Left lung (tissue), 4 donors: ENCODE measurements at regions not wholly inside any gene's neighbourhood (a gene's known extent, or its start where the extent isn't known, plus 50 kb on each side); places are given as distances from the start of the nearest gene placed in this dataset.

ENCODE experiments used
- ATAC-seq: fragments of 200-7000 bp; cut with Tn5 transposase; one replicate; pipeline ENCODE4 v1.9.1; 2020; ENCODE audit warnings: moderate library complexity
- DNase-seq, 4 donors: peaks; one replicate each; pipeline ENCODE4 v3.0.0-alpha.2; 2013 to 2020
- H3K27ac ChIP-seq, 2 donors: fragments of 200-600 bp; sonication (generic) in 1 of 2; one replicate each; pipeline versions ENCODE4 v1.5.0 to v1.8.0; 2020 to 2021
- H3K27me3 ChIP-seq, 2 donors: fragments of 200-600 bp; sonication (generic) in 1 of 2; one replicate each; pipeline versions ENCODE4 v1.5.0 to v1.8.0; 2020 to 2021
- H3K36me3 ChIP-seq, 2 donors: fragments of 200-600 bp; sonication (generic) in 1 of 2; one replicate each; pipeline versions ENCODE4 v1.5.0 to v1.8.0; 2020 to 2021
- H3K4me1 ChIP-seq, 2 donors: fragments of 200-600 bp; one replicate each; pipeline ENCODE4 v1.8.0; 2021
- H3K4me3 ChIP-seq, 2 donors: fragments of 200-600 bp; sonication (generic) in 1 of 2; one replicate each; pipeline versions ENCODE4 v1.5.0 to v1.8.0; 2020 to 2021; ENCODE audit warnings: mild to moderate bottlenecking in 1 of 2
- H3K9me3 ChIP-seq, 2 donors: fragments of 200-600 bp; sonication (generic) in 1 of 2; one replicate each; pipeline versions ENCODE4 v1.5.0 to v1.8.0; 2020 to 2021
- CTCF ChIP-seq, 2 donors: fragments of 200-600 bp; sonication (generic) in 1 of 2; IDR thresholded peaks; one replicate each; pipeline versions ENCODE4 v1.5.0 to v1.8.0; 2021; ENCODE audit warnings: antibody characterized with exemption in 2 of 2
- intact Hi-C, 2 donors: fragments of 100-400 bp; cut with DNase I; formaldehyde crosslinking; loops; one replicate each; pipeline versions ENCODE4 v1.11.2 to v1.14.2; 2022
- donor health status: DM: no; HTN: yes; CAD: no.
- donor health status: DM: no; HTN: no; CAD: no.

- Histone ChIP-seq H3K4me3 (no peak overlapping the region), H3K27ac (peak overlapping the region; percentile 51 to 81), H3K4me1 (no peaks in the 10 kb centered on the region), H3K27me3 (no peaks in the 10 kb centered on the region), H3K9me3 (no peaks in the 10 kb centered on the region), H3K36me3 (no peaks in the 10 kb centered on the region)
- no peak for TF ChIP-seq CTCF (IDR thresholded peaks at IDR 0.05)
- no peak for ATAC-seq
- no peak for DNase-seq
- intact Hi-C loops = no loop called here
Observed at GRCh38 chr3:106004826-106005225, 136.0 kb upstream of the CBLB start.

- intact Hi-C loops = no loop called here
- Histone ChIP-seq H3K27me3 (no peaks in the 10 kb centered on the region), H3K36me3 (no peaks in the 10 kb centered on the region), H3K9me3 (no peaks in the 10 kb centered on the region), H3K4me3 (no peak overlapping the region), H3K27ac (no peak overlapping the region), H3K4me1 (no peaks in the 10 kb centered on the region)
- no peak for DNase-seq
- ATAC-seq = no peak
- no peak for TF ChIP-seq CTCF (IDR thresholded peaks at IDR 0.05)
Observed at GRCh38 chr3:106006001-106006400, 137.2 kb upstream of the CBLB start.

- Histone ChIP-seq H3K9me3 (no peaks in the 10 kb centered on the region), H3K4me3 (no peak overlapping the region), H3K4me1 (no peaks in the 10 kb centered on the region), H3K36me3 (no peaks in the 10 kb centered on the region), H3K27ac (no peak overlapping the region), H3K27me3 (no peaks in the 10 kb centered on the region)
- DNase-seq (no peak), ATAC-seq (no peak)
- no peak for TF ChIP-seq CTCF (IDR thresholded peaks at IDR 0.05)
- intact Hi-C loops = no loop called here
Observed at GRCh38 chr3:106006571-106006970, 137.8 kb upstream of the CBLB start.

GRCh38 chr3:106007512-106007911 lies 138.7 kb upstream of the CBLB start:
- no peak overlapping the region for H3K4me3 ChIP-seq
- H3K9me3 ChIP-seq = no peaks in the 10 kb centered on the region
- DNase-seq (no peak), ATAC-seq (no peak)
- no peaks in the 10 kb centered on the region for H3K4me1 ChIP-seq
- H3K27me3 ChIP-seq = no peaks in the 10 kb centered on the region
- intact Hi-C loops = no loop called here
- no peak overlapping the region for H3K27ac ChIP-seq
- no peaks in the 10 kb centered on the region for H3K36me3 ChIP-seq
- no peak for TF ChIP-seq CTCF (IDR thresholded peaks at IDR 0.05)

GRCh38 chr3:106008766-106009165 lies 140.0 kb upstream of the CBLB start:
- H3K4me3 ChIP-seq = no peak overlapping the region
- TF ChIP-seq CTCF (IDR thresholded peaks at IDR 0.05) = no peak
- no peaks in the 10 kb centered on the region for H3K36me3 ChIP-seq
- intact Hi-C loops = no loop called here
- no peak for ATAC-seq
- H3K27me3 ChIP-seq = no peaks in the 10 kb centered on the region
- peak in 2 of 4 donors; percentile 46 to 50 for DNase-seq
- H3K9me3 ChIP-seq = no peaks in the 10 kb centered on the region
- H3K4me1 ChIP-seq = no peaks in the 10 kb centered on the region
- H3K27ac ChIP-seq = no peak overlapping the region
